ENCODE measurements at regions not wholly inside any gene's neighbourhood (a gene's known extent, or its start where the extent isn't known, plus 50 kb on each side); places are given as distances from the start of the nearest gene placed in this dataset.

- Histone ChIP-seq H3K9me3 (no peaks in the 10 kb centered on the region), H3K4me1 (no peaks in the 10 kb centered on the region), H3K36me3 (no peaks in the 10 kb centered on the region), H3K4me3 (no peak overlapping the region), H3K27me3 (peaks cover 0 to 70% of the 10 kb centered on the region in 2 donors), H3K27ac (no peak overlapping the region)
- no peak for DNase-seq (ENCODE audit: low spot score in 2 of 2)
- intact Hi-C loops (cut with DNase I; ENCODE audit: low total_unique reads), result no loop called here
- TF ChIP-seq POLR2AphosphoS5 (IDR thresholded peaks at IDR 0.05) (no peak), POLR2A (IDR thresholded peaks at IDR 0.05) (no peak)
- TF ChIP-seq, protein P1, sequence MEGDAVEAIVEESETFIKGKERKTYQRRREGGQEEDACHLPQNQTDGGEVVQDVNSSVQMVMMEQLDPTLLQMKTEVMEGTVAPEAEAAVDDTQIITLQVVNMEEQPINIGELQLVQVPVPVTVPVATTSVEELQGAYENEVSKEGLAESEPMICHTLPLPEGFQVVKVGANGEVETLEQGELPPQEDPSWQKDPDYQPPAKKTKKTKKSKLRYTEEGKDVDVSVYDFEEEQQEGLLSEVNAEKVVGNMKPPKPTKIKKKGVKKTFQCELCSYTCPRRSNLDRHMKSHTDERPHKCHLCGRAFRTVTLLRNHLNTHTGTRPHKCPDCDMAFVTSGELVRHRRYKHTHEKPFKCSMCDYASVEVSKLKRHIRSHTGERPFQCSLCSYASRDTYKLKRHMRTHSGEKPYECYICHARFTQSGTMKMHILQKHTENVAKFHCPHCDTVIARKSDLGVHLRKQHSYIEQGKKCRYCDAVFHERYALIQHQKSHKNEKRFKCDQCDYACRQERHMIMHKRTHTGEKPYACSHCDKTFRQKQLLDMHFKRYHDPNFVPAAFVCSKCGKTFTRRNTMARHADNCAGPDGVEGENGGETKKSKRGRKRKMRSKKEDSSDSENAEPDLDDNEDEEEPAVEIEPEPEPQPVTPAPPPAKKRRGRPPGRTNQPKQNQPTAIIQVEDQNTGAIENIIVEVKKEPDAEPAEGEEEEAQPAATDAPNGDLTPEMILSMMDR (IDR thresholded peaks at IDR 0.05), result no peak
These were observed 537.5 kb downstream of the BCOR start for GRCh38 chrX:39560271-39560670.

DNA sequence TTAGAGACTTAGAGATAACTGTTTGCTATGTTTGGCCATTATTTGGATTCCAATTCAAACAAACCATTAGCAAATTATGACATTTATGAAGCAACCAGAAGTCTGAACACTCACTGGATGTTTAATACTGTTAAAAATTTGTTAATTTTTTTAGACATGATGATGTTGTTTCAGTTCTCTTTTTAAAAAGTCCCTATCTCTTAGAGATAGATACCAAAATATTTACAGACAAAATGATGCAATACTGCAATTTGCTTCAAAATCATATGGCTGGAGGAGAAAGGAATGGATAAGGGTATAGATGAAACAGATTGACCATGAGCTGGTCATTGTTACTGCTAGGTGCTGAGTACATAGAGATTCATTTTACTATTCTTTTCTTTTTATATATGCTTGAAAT is 534.6 kb downstream of the BCOR start:
- Histone ChIP-seq H3K27me3 (peaks cover 0 to 70% of the 10 kb centered on the region in 2 donors), H3K4me1 (no peaks in the 10 kb centered on the region), H3K4me3 (no peak overlapping the region), H3K9me3 (no peaks in the 10 kb centered on the region), H3K36me3 (no peaks in the 10 kb centered on the region), H3K27ac (no peak overlapping the region)
- intact Hi-C loops (cut with DNase I; ENCODE audit: low total_unique reads), result no loop called here
- TF ChIP-seq POLR2A (IDR thresholded peaks at IDR 0.05), result no peak
- TF ChIP-seq, protein P1 (IDR thresholded peaks at IDR 0.05), result no peak
- TF ChIP-seq POLR2AphosphoS5 (IDR thresholded peaks at IDR 0.05), result no peak
- DNase-seq (ENCODE audit: low spot score in 2 of 2), result no peak

DNA sequence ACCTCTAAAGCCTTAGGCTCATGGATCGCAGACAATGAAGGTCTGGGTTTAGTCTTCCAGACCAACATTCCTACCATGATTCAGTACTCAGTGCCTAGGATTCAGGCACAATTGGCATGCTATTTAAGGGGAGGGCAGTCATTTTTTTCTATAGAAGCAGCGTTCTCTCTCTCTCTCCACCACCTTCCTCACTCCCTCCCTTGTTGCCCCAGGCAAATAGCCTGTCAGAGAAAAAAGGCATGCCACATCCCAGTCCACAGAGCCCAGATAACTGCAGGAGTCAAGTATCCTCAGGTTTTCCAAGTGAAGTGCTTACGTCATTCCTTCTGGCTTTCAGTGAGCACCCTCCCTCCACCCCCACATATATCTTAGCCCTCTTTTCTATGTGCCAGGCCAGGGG is 533.0 kb downstream of the BCOR start:
- Histone ChIP-seq H3K9me3 (no peaks in the 10 kb centered on the region), H3K27ac (no peak overlapping the region), H3K27me3 (peaks cover 0 to 67% of the 10 kb centered on the region in 2 donors), H3K4me3 (no peak overlapping the region), H3K36me3 (no peaks in the 10 kb centered on the region), H3K4me1 (no peaks in the 10 kb centered on the region)
- intact Hi-C loops (cut with DNase I; ENCODE audit: low total_unique reads), result no loop called here
- TF ChIP-seq POLR2AphosphoS5 (IDR thresholded peaks at IDR 0.05) (no peak), POLR2A (IDR thresholded peaks at IDR 0.05) (no peak)
- TF ChIP-seq, protein P1 (IDR thresholded peaks at IDR 0.05), result no peak
- no peak for DNase-seq (ENCODE audit: low spot score in 2 of 2)

DNA sequence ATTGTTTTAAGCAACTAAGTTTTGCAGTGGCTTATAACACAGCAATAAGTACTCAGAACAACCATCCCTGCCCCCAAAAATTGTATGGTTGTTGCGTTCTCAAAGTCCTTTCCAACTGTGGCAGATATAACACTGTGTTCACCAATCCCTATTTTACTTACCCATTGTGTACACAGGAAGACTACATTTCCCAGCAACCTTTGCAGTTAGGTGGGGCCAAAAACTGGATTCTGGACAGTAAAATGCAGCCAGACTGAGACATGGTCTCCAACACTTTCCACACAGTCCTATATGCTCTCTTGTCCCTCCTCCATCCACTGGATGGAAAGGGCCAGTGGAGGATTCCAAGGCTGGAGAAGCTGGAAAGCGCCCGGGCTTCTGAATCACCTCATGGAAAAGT is 523.6 kb downstream of the BCOR start:
- intact Hi-C loops (cut with DNase I; ENCODE audit: low total_unique reads), result loop anchor here (5.0 kb wide), 1 partner anchor 448 kb away; no protein-coding TSS in a partner anchor
- Histone ChIP-seq H3K27me3 (peaks cover 0 to 75% of the 10 kb centered on the region in 2 donors), H3K4me3 (no peak overlapping the region), H3K4me1 (no peaks in the 10 kb centered on the region), H3K36me3 (no peaks in the 10 kb centered on the region), H3K9me3 (no peaks in the 10 kb centered on the region), H3K27ac (no peak overlapping the region)
- TF ChIP-seq POLR2AphosphoS5 (IDR thresholded peaks at IDR 0.05) (no peak), POLR2A (IDR thresholded peaks at IDR 0.05) (no peak)
- TF ChIP-seq, protein P1 (IDR thresholded peaks at IDR 0.05), result no peak
- DNase-seq (ENCODE audit: low spot score in 2 of 2), result no peak

DNA sequence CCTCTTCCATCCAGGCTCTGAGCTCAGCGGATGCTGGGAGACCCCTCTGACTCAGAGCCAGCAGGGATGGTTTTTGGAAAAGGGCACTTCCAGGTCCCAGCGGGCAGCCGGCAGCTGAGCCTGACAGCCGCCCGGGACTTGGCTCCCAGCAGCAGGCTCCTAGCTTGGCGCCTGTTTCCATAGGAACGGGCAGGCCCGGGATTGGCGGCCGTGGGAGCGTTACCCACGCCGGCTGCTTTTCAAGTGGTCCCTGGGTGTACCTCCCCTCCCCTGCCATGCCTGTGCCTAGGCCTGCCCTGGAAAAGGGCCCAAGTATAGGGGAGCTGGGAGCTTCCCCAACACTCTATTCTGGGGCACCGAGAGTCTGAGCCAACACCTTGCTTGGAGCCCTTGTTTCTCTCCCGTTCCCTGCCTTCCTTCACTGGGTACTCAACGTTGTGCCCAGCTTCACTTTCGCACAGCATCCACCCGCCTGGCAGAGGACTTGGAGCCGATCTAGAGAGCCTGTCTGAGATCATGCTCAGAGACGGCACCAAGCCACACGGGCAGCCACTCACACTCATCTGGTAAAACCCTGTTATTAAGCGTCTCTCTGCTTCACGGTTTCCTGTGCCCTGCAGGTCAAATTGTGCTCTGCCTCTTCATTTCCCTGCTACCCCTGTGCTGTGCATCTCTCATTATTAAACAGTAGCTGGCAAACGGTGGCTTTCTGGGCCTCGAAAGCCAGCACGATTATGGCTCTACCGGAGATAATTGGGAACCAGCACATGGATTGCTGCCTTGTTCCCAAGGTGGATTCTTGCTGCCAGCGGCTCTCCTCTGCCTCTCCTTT is 521.5 kb downstream of the BCOR start:
- Histone ChIP-seq H3K27ac (no peak overlapping the region), H3K27me3 (peaks cover 0 to 76% of the 10 kb centered on the region in 2 donors), H3K4me3 (no peak overlapping the region), H3K9me3 (no peaks in the 10 kb centered on the region), H3K4me1 (no peaks in the 10 kb centered on the region), H3K36me3 (no peaks in the 10 kb centered on the region)
- intact Hi-C loops (cut with DNase I; ENCODE audit: low total_unique reads), result no loop called here
- TF ChIP-seq POLR2A (IDR thresholded peaks at IDR 0.05) (no peak), POLR2AphosphoS5 (IDR thresholded peaks at IDR 0.05) (no peak)
- TF ChIP-seq, protein P1 (IDR thresholded peaks at IDR 0.05), result no peak
- no peak for DNase-seq (ENCODE audit: low spot score in 2 of 2)
